ENCODE measurements at regions not wholly inside any gene's neighbourhood (a gene's known extent, or its start where the extent isn't known, plus 50 kb on each side); places are given as distances from the start of the nearest gene placed in this dataset.

DNA sequence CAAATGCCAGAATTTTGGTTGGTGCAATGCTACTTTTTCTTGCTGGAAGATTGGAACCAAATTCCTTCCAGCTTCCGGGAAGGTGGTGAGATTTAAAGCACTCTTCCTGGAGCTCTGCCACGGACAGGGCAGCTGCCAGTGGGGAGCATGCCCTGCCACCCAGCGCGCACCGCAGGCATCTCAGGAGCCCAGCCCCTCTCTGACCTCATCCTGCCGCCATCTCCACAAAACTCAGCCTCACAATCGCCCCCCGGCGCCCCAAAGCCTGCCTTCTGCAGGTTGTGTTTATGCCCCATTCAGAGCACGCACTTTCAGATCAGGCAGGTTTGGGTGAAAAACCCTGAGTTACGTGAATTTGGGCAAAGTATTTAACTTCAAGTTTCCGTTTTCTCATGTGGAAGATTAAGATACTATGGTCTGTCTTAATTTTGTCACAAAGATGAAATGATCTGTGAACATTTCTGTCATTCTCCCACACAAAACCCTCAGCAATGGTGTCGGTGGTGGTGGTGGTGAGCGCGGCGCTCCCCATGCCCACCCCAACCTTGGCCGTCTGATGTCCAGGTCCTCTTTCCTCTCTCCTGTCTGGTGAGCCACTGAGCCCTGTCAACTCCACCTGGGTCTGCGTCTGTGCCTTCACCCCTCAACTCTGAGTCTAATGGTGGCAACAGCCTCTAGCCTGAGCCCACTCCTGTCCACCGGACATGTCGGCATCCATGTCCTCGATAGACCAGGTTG, 282.8 kb upstream of the SALL3 start:
- TF ChIP-seq POLR2A (IDR thresholded peaks at IDR 0.05) (no peak), EP300 (IDR thresholded peaks at IDR 0.05) (no peak)
- TF ChIP-seq, protein P1, sequence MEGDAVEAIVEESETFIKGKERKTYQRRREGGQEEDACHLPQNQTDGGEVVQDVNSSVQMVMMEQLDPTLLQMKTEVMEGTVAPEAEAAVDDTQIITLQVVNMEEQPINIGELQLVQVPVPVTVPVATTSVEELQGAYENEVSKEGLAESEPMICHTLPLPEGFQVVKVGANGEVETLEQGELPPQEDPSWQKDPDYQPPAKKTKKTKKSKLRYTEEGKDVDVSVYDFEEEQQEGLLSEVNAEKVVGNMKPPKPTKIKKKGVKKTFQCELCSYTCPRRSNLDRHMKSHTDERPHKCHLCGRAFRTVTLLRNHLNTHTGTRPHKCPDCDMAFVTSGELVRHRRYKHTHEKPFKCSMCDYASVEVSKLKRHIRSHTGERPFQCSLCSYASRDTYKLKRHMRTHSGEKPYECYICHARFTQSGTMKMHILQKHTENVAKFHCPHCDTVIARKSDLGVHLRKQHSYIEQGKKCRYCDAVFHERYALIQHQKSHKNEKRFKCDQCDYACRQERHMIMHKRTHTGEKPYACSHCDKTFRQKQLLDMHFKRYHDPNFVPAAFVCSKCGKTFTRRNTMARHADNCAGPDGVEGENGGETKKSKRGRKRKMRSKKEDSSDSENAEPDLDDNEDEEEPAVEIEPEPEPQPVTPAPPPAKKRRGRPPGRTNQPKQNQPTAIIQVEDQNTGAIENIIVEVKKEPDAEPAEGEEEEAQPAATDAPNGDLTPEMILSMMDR (IDR thresholded peaks at IDR 0.05), result no peak

All from sigmoid colon (tissue), 4 donors.